H4 (cell line): ENCODE measurements at regions not wholly inside any gene's neighbourhood (a gene's known extent, or its start where the extent isn't known, plus 50 kb on each side); places are given as distances from the start of the nearest gene placed in this dataset.
A peak's percentile ranks its signal among the peaks of the same experiment; 100 is the strongest.

Experiments used
- DNase-seq: peaks from one replicate; pipeline ENCODE4 v3.0.0-alpha.2; 2015; ENCODE audit warnings: low spot score

DNA sequence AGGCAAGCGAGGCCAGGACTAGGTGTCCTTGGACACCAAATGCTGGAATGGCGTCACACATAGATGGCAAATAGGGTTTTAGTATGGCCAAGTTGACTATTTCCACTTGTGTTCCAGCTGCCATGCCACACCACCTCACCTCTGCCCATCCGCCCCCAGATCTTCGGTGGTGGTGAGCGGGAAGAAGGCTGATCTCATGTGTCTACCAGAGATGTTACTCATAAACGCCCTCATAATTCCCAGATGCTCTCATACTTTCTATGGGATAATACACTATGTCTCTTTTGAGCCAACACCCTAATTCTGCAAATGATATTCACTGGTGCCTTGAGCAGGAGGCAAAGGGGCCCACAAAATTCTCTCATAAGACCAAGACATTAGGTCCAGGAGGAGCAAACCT, 281.1 kb upstream of the FN1 start:
- no peak for DNase-seq

DNA sequence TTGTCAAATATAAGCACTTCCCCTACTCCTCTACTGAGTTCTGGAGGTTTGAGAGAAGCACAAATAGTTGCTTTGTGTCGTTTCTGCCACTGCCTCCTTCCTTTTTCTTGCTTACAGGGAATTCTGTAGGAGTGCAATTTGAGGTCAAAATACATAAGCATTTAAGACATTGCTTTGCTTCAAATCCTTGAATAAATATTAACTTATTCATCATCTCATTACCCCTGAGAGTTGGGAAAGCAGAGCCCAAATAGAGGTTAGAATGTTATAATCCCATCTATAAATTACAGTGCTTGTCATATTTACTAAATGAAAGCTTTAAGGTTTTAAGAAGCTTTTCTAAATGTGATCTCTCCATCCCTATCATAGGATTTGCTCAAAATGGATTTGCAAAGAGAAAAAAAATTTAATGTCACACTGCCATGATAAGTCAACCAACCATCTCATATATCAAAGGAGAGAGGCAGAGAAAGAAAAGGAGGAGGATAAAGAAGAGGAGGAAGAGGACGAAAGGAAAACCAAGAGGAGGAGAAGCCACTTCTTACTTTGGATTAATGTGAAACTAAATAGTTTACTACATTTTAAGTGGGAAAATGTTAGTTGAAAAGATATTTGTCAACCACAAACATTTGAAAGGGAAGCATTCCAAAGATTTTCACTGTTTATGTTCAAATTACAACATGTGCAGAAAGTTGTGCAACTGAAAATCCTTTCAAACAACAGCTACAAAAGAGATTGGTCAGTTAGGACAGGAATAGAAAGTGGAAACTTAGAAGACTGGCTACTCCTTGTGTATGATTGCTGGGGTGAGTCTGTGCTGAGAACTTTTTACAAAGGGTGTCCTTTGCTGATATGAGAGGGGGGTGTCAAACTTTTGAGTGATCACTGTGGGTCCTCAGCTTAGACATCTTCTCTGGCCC, 277.3 kb upstream of the FN1 start:
- DNase-seq = peak; percentile 67

DNA sequence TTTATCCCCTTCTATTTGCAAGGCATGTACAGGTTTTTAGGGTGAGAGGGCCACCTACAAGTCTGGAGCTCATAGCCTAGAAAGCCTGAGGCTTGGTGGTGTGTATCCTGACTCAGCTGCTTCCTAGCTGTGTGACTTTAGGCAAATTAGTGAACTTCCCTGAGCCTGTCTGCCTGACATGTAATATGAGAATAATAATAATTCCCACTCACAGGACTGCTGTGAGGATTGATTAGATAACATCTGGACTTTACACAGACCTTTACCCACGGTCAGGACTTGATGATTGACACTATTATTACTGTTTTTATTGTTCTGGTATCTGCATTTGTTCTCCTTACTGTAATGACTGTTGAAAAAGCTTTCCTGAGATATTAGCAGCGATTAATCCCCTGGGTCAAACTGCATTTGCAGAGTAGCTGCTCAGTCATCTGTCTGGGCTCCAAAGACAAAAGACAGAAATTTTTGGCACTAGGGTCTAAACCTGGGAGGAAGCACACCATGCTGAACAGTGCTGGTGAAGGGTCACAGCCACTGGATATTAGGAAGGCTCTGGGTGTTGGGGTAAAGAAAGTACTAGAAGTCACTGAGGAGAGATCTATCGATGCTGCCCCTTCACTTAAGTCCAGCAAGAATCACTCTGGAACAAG, 276.5 kb upstream of the FN1 start:
- no peak for DNase-seq

GRCh38 chr2:215711471-215712034, 275.7 kb upstream of the FN1 start:
- DNase-seq = peak; percentile 70

- DNase-seq = no peak
Measured at GRCh38 chr2:215707608-215708007, 271.7 kb upstream of the FN1 start.

DNA sequence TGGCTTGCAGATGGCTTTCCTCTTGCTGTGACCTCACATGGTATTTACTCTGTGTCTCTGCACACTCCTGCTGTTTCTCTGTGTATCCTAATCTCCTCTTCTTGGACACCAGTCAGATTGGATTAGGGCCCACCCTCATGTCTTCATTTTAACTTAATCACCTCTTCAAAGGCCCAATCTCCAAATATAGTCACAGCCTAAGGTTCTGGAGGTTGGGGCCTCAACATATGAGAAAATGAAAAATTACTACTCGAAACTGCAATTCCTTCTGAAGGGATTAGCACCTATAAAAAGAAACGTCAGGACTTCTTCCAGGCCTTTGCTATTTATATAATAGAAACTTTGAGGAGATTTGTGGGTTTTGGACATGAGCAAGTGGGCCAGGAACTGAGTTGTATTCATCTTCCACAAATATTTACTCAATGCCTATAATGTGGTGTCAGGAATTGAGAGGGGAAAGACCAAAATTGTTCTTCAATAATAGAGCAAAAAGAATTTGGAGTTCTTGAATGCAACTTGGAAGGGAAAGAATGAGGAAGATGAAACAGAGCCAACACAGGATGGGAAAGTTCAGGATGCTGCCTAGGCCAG, 270.0 kb upstream of the FN1 start:
- no peak for DNase-seq

DNA sequence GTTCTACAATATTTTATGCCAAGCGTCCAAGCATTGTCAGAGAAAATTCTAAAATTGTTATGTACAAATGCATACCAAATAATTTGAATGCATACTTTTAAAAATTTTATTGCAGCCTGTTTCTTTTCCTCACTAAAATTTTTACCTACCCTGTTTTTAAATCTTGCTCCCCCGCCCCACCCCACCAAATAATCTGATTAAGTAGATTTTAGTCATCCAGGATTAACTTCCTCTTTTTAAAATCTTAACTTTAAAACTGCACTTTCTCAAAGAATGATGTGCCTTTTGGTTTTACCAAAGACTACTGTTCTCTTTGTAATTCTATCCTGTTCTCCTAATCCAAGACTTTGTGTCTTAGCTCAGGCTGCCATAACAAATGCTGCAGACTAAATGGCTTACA, 269.4 kb upstream of the FN1 start:
- DNase-seq = no peak

- no peak for DNase-seq
Measured at GRCh38 chr2:215702116-215702902, 266.4 kb upstream of the FN1 start.

GRCh38 chr2:215699700-215700538, 264.1 kb upstream of the FN1 start:
- DNase-seq = no peak

- DNase-seq = no peak
Measured at GRCh38 chr2:215699018-215699417, 263.1 kb upstream of the FN1 start.

DNA sequence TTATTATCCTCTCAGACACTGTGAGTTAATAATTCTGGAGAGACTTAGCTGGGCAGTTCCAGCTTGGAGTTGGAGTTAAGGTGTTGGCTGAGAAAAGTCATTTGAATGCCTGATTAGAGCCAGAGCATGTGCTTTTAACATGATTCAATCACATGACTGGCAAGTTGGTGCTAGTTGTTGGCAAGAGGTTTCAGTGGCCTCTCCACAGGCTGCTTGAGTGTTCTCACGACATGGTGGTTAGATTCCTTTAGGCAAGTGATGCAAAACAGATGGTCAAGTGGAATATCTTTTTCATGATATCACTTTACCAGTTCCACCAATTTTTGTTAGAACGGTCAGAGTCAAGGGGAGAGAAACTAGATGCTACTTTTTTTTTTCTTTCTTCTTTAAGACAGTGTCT, 262.7 kb upstream of the FN1 start:
- DNase-seq = peak; percentile 84

GRCh38 chr2:215697496-215697895, 261.6 kb upstream of the FN1 start:
- DNase-seq = no peak

DNA sequence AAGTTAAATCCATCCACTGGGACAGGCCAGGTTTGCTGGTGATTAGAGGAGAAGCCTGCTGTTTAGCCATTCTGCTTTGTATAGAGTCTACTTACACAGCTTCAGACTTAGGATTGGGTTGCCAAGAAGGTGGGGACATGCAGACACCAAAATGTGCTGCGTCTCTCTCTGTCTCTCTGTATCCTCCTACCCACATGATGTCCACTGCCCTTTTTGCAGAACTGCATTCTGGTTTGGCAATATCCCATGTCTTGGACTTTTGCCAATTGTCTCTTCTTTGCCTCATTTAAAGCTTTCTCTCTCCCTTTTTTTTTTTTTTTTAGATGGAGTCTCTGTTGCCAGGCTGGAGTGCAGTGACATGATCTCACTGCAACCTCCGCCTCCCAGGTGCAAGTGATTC, 261.1 kb upstream of the FN1 start:
- DNase-seq = no peak

GRCh38 chr2:215695861-215696260, 260.0 kb upstream of the FN1 start:
- DNase-seq = no peak

DNA sequence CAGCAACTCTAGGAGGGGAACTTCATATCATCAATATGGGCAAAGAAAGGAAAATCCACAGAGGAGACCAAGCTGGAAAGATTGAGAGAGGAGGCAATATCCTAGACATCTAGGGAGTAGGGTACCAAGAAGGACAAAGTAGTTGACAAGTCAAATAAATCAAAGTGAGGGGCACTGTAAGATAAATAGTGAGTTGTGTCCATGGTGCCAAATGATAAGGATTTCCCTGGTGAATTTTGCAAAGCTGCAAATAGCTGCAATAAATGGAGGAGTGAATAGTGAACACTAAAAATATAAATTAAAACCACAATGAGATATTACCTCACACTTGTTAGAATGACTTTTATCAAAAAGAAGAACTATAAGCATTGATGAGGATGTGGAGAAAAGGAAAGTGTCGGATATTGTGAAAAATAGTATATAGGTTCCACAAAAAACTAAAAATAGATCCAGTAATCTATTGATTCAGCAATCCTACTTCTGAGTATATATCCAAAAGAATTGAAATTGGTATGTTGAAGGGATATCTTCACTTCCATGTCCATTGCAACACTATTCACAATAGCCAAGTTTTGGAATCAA, 258.2 kb upstream of the FN1 start:
- DNase-seq = no peak

DNA sequence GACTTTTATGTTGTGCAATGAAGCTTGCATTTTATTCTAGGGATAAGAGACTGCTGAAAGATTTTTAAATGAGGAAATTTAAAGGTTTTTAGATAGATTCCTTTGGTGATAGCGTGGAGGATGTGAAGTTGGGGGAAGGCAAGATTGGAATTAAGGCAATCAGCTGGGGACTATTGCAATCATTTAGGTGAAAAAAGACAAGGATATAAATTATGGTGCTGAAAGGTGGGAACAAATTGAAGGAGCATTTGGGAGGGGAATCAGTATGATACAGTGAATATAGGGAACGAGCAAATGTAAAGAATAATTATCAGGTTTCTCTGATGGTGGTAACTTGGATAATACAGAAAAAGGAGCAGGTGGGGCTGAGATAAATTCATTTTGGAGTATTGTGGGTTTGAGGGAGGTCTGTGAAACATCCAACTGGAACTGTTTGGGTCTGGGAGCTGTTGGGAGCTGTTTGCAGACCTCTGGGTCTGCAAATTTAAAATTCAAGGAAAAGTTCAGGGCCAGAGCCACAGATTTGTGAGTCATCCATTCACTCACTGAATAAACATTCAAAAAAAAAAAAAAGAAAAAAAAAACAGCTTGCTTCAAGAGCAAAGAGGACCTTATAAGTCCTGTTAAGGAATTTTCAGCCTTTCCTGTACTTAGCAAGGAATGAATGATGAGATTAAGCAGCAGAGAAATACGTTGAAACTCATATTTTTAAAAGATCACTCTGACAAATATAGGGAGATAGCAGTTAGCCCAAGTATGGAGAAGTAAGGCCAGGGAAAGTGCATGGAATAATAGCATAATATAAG, 257.5 kb upstream of the FN1 start:
- peak; percentile 76 for DNase-seq

GRCh38 chr2:215692387-215693079, 256.7 kb upstream of the FN1 start:
- DNase-seq = peak; percentile 71

- no peak for DNase-seq
Measured at GRCh38 chr2:215691346-215691745, 255.5 kb upstream of the FN1 start.
